ENCODE measurements at regions not wholly inside any gene's neighbourhood (a gene's known extent, or its start where the extent isn't known, plus 50 kb on each side); places are given as distances from the start of the nearest gene placed in this dataset.

- TF ChIP-seq, protein P1, sequence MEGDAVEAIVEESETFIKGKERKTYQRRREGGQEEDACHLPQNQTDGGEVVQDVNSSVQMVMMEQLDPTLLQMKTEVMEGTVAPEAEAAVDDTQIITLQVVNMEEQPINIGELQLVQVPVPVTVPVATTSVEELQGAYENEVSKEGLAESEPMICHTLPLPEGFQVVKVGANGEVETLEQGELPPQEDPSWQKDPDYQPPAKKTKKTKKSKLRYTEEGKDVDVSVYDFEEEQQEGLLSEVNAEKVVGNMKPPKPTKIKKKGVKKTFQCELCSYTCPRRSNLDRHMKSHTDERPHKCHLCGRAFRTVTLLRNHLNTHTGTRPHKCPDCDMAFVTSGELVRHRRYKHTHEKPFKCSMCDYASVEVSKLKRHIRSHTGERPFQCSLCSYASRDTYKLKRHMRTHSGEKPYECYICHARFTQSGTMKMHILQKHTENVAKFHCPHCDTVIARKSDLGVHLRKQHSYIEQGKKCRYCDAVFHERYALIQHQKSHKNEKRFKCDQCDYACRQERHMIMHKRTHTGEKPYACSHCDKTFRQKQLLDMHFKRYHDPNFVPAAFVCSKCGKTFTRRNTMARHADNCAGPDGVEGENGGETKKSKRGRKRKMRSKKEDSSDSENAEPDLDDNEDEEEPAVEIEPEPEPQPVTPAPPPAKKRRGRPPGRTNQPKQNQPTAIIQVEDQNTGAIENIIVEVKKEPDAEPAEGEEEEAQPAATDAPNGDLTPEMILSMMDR (IDR thresholded peaks at IDR 0.05; ENCODE audit: low read length), result no peak
- no peak for TF ChIP-seq EZH2 (IDR thresholded peaks at IDR 0.05; ENCODE audit: borderline replicate concordance, low read length)
Measured at GRCh38 chr1:188372821-188373220, 1544.1 kb downstream of the PLA2G4A start.
